ENCODE measurements at regions not wholly inside any gene's neighbourhood (a gene's known extent, or its start where the extent isn't known, plus 50 kb on each side); places are given as distances from the start of the nearest gene placed in this dataset.

DNA sequence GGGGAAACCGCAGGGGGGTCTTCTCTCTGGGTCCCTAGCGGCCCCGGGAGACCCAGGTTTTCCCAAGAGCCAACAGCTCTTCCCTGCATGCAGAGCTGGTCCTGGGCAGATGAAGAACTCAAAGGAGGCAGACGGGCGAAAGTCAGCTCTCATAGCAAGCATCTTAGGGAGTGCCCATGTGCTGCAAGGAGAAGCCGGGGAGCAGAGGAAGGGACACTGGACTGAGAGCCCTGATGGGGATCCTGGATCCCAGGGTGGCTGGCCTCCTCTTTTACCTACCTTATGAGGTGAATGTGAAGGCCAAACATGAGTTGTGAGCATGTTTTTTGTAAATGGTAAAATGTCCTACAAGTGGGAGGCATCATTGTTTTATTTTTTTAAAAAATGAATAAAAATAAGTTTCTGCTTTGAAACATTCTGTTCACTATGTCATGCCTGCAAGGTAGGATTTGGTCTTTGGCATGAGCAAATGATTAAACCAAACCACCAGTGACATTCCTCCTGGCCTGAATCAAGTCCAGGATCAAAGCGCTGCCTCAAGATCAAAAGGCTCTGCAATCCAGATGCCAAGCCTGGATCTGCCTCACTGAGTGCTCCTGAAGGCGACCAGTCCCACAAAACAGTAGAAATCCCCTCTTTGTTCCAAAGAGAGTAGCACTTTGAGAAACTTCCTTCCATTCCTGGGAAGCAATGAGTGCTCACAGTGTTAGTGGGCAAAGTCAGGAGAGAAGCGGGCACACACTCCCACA is 92.2 kb upstream of the SERP2 start:
- TF ChIP-seq, protein P1, sequence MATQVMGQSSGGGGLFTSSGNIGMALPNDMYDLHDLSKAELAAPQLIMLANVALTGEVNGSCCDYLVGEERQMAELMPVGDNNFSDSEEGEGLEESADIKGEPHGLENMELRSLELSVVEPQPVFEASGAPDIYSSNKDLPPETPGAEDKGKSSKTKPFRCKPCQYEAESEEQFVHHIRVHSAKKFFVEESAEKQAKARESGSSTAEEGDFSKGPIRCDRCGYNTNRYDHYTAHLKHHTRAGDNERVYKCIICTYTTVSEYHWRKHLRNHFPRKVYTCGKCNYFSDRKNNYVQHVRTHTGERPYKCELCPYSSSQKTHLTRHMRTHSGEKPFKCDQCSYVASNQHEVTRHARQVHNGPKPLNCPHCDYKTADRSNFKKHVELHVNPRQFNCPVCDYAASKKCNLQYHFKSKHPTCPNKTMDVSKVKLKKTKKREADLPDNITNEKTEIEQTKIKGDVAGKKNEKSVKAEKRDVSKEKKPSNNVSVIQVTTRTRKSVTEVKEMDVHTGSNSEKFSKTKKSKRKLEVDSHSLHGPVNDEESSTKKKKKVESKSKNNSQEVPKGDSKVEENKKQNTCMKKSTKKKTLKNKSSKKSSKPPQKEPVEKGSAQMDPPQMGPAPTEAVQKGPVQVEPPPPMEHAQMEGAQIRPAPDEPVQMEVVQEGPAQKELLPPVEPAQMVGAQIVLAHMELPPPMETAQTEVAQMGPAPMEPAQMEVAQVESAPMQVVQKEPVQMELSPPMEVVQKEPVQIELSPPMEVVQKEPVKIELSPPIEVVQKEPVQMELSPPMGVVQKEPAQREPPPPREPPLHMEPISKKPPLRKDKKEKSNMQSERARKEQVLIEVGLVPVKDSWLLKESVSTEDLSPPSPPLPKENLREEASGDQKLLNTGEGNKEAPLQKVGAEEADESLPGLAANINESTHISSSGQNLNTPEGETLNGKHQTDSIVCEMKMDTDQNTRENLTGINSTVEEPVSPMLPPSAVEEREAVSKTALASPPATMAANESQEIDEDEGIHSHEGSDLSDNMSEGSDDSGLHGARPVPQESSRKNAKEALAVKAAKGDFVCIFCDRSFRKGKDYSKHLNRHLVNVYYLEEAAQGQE (IDR thresholded peaks at IDR 0.05; ENCODE audit: insufficient read depth in 1 of 2, low read depth in 2 of 2, low read length in 2 of 2): no peak
- TF ChIP-seq POLR2AphosphoS5 (IDR thresholded peaks at IDR 0.05; ENCODE audit: low read depth, low read length) (no peak), FOXP2 (optimal IDR thresholded peaks at IDR 0.05; ENCODE audit: borderline replicate concordance, extremely low read depth, extremely low read length, insufficient read depth) (no peak), SIN3A (IDR thresholded peaks at IDR 0.05; ENCODE audit: borderline replicate concordance, insufficient read depth, low read length) (no peak), TAF1 (IDR thresholded peaks at IDR 0.05; ENCODE audit: borderline replicate concordance, insufficient read depth, low read length) (no peak)

DNA sequence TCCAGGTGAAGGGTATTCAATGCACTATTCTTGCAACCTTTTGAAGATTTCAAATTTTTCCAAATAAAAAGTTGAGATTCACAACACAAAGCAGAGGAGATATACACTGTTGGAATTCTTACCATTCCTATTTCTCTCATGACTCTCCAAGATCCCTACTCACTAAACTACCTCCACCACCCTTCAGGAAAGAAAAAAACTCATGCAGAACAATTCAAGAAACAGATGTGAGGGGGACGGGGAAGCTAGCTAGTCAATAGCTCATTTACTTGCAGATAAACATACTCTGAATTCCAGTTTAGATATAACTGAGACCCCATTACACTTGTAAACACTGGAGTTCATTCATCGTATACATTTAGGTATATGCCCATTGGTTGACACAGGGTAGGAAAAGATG is 90.0 kb upstream of the SERP2 start:
- TF ChIP-seq FOXP2 (optimal IDR thresholded peaks at IDR 0.05; ENCODE audit: borderline replicate concordance, extremely low read depth, extremely low read length, insufficient read depth) (no peak), TAF1 (IDR thresholded peaks at IDR 0.05; ENCODE audit: borderline replicate concordance, insufficient read depth, low read length) (no peak), POLR2AphosphoS5 (IDR thresholded peaks at IDR 0.05; ENCODE audit: low read depth, low read length) (no peak), SIN3A (IDR thresholded peaks at IDR 0.05; ENCODE audit: borderline replicate concordance, insufficient read depth, low read length) (no peak)
- TF ChIP-seq, protein P1 (IDR thresholded peaks at IDR 0.05; ENCODE audit: insufficient read depth in 1 of 2, low read depth in 2 of 2, low read length in 2 of 2): no peak

DNA sequence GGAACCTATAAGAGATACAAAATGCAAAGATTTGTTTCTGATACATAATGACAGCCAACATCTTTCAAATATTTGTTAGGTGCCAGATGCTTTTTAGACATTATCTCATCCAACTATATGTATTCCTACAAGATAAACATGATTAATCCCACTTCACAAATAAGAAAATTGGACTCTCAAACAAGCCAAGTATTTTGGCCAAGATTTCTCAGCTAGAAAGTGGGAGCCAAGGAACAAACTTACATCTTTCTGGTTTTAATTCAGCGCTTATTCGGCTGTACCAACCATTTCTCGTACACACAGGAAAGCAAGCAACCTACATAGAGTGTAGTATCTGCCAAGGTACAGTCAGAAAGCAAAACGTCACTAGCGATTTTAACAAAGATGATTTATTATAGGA is 85.7 kb upstream of the SERP2 start:
- TF ChIP-seq POLR2AphosphoS5 (IDR thresholded peaks at IDR 0.05; ENCODE audit: low read depth, low read length) (no peak), TAF1 (IDR thresholded peaks at IDR 0.05; ENCODE audit: borderline replicate concordance, insufficient read depth, low read length) (no peak), FOXP2 (optimal IDR thresholded peaks at IDR 0.05; ENCODE audit: borderline replicate concordance, extremely low read depth, extremely low read length, insufficient read depth) (no peak), SIN3A (IDR thresholded peaks at IDR 0.05; ENCODE audit: borderline replicate concordance, insufficient read depth, low read length) (no peak)
- TF ChIP-seq, protein P1 (IDR thresholded peaks at IDR 0.05; ENCODE audit: insufficient read depth in 1 of 2, low read depth in 2 of 2, low read length in 2 of 2): no peak

DNA sequence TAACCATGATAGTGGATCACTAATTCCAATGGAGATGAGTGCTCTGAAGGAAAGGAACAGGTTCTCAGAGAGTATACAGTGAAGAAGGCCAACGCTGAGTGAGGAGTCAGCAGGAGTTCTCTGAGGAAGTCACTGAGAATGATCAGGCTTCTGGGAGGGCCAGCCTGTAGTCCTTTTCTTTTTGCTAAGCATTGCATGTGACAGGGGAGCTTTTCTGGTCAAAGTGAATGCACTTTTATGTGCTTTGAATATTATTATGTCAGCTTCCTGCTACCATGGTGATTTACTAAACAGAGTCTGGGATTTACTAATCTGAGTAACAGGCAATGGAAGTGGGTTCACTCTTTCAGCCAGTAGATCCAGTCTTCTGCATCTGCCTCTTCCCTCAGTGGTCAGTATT is 81.1 kb upstream of the SERP2 start:
- TF ChIP-seq FOXP2 (optimal IDR thresholded peaks at IDR 0.05; ENCODE audit: borderline replicate concordance, extremely low read depth, extremely low read length, insufficient read depth): no peak
- no peak for TF ChIP-seq SIN3A (IDR thresholded peaks at IDR 0.05; ENCODE audit: borderline replicate concordance, insufficient read depth, low read length)
- TF ChIP-seq, protein P1 (IDR thresholded peaks at IDR 0.05; ENCODE audit: insufficient read depth in 1 of 2, low read depth in 2 of 2, low read length in 2 of 2): no peak
- no peak for TF ChIP-seq TAF1 (IDR thresholded peaks at IDR 0.05; ENCODE audit: borderline replicate concordance, insufficient read depth, low read length)
- TF ChIP-seq POLR2AphosphoS5 (IDR thresholded peaks at IDR 0.05; ENCODE audit: low read depth, low read length): no peak

Data from PFSK-1 (cell line).